Kidney (tissue), 13 donors: ENCODE measurements at regions not wholly inside any gene's neighbourhood (a gene's known extent, or its start where the extent isn't known, plus 50 kb on each side); places are given as distances from the start of the nearest gene placed in this dataset.

ENCODE experiments used
- DNase-seq, 5 donors: peaks; one replicate each; pipeline ENCODE4 v3.0.0-alpha.2; 2013 to 2020
- FAIRE-seq: peaks from 2 replicates; lab custom pipeline; 2012; peaks lifted over from hg19 to GRCh38; lab: Jason Lieb, UNC
- H3K27ac ChIP-seq, 2 donors: one replicate each; pipeline ENCODE4 v1.7.0; 2013; ENCODE audit warnings: low read depth in 2 of 2, low read length in 2 of 2, inconsistent platforms in 1 of 2
- H3K27me3 ChIP-seq: one replicate; pipeline ENCODE4 v1.7.1; 2013; ENCODE audit warnings: low read length, inconsistent platforms; ENCODE audit not compliant: control insufficient read depth, insufficient read depth
- H3K36me3 ChIP-seq, 3 donors: one replicate each; pipeline versions ENCODE4 v1.7.0 to v1.7.1; 2013; ENCODE audit warnings: low read length in 3 of 3, control low read depth in 1 of 3, inconsistent platforms in 1 of 3; ENCODE audit not compliant: insufficient read depth in 3 of 3, control insufficient read depth in 2 of 3
- H3K4me1 ChIP-seq, 3 donors: one replicate each; pipeline versions ENCODE4 v1.7.0 to v1.7.1; 2013; ENCODE audit warnings: low read length in 3 of 3, inconsistent platforms in 1 of 3, low read depth in 1 of 3; ENCODE audit not compliant: control insufficient read depth in 2 of 3, insufficient read depth in 2 of 3
- H3K4me3 ChIP-seq, 3 donors: one replicate each; pipeline versions ENCODE4 v1.7.0 to v1.8.1; 2013; ENCODE audit warnings: low read length in 3 of 3, control low read depth in 1 of 3, inconsistent platforms in 1 of 3
- H3K9ac ChIP-seq, 3 donors: one replicate each; pipeline versions ENCODE4 v1.7.0 to v1.7.1; 2013; ENCODE audit warnings: low read length in 3 of 3, control low read depth in 1 of 3, inconsistent platforms in 1 of 3
- H3K9me3 ChIP-seq, 3 donors: one replicate each; pipeline versions ENCODE4 v1.7.0 to v1.7.1; 2013; ENCODE audit warnings: low read length in 3 of 3, control low read depth in 1 of 3, inconsistent platforms in 1 of 3; ENCODE audit not compliant: control insufficient read depth in 2 of 3, insufficient read depth in 1 of 3
- intact Hi-C: fragments of 100-400 bp; cut with DNase I; formaldehyde crosslinking; loops from one replicate; pipeline ENCODE4 v1.11.1; 2022
- TF ChIP-seq, protein P1 (sequence below): IDR thresholded peaks from 3 replicates; pipeline ENCODE4 v1.5.1; 2012; ENCODE audit warnings: mild to moderate bottlenecking, moderate library complexity, borderline replicate concordance; ENCODE audit not compliant: insufficient read depth; ENCODE audit errors: extremely low read depth
- donor health status: control.
- donor health status: control.
- donor health status: control.
- donor health status: control.
- donor health status: control.
- donor health status: DM: yes; HTN: yes; CAD: no.
- donor health status: Normal renal cell carcinoma (clear cell type).

DNA sequence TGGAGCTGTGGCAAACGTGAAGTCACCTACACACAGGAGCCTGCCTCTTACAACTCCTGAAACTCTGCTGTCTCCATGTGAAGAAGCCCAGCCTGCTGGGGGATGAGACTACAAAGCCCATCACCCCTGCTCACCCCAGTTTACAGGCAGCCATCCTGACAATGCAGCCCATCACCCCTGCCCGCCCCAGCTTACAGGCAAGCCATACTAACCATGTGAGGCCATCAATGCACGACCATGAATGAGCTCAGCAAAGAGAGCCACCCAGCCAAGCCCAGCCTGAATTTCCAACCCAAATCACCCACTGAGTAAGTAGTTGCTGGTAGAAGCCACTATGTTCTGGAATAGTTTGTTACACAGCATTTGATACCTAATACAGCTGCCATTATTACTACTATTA, 185.4 kb upstream of the NSMCE3 start:
- DNase-seq (no peak), FAIRE-seq (no peak)
- H3K36me3 ChIP-seq: no peaks in the 10 kb centered on the region
- H3K9me3 ChIP-seq: no peaks in the 10 kb centered on the region
- intact Hi-C loops: no loop called here
- H3K27me3 ChIP-seq: no peaks in the 10 kb centered on the region
- H3K4me1 ChIP-seq: no peaks in the 10 kb centered on the region
- no peak overlapping the region for H3K9ac ChIP-seq
- H3K27ac ChIP-seq: no peak overlapping the region
- TF ChIP-seq, protein P1, sequence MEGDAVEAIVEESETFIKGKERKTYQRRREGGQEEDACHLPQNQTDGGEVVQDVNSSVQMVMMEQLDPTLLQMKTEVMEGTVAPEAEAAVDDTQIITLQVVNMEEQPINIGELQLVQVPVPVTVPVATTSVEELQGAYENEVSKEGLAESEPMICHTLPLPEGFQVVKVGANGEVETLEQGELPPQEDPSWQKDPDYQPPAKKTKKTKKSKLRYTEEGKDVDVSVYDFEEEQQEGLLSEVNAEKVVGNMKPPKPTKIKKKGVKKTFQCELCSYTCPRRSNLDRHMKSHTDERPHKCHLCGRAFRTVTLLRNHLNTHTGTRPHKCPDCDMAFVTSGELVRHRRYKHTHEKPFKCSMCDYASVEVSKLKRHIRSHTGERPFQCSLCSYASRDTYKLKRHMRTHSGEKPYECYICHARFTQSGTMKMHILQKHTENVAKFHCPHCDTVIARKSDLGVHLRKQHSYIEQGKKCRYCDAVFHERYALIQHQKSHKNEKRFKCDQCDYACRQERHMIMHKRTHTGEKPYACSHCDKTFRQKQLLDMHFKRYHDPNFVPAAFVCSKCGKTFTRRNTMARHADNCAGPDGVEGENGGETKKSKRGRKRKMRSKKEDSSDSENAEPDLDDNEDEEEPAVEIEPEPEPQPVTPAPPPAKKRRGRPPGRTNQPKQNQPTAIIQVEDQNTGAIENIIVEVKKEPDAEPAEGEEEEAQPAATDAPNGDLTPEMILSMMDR: no peak
- no peak overlapping the region for H3K4me3 ChIP-seq

DNA sequence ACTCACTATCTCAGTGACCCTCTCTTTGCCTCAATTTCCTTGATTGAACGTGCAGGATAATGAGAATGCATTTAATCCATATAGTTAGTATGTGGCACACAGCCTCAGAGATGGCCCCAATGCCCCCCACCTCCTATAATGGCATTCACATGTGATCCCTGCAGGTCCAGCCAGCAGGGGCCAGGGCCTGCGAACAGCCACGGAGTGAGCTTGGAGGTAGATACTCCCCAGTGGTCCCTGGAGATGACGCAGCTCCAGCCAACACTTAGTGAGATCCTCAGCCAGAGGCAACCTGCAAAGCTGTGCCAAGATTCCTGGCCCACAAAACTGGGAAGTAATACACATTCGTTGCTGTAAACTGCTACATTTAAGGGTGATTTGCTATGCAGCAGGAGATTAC, 184.9 kb upstream of the NSMCE3 start:
- Histone ChIP-seq H3K36me3 (no peaks in the 10 kb centered on the region), H3K27me3 (no peaks in the 10 kb centered on the region), H3K27ac (no peak overlapping the region), H3K9ac (no peak overlapping the region), H3K4me1 (no peaks in the 10 kb centered on the region), H3K9me3 (no peaks in the 10 kb centered on the region), H3K4me3 (no peak overlapping the region)
- intact Hi-C loops: no loop called here
- FAIRE-seq (no peak), DNase-seq (no peak)
- TF ChIP-seq, protein P1: no peak

DNA sequence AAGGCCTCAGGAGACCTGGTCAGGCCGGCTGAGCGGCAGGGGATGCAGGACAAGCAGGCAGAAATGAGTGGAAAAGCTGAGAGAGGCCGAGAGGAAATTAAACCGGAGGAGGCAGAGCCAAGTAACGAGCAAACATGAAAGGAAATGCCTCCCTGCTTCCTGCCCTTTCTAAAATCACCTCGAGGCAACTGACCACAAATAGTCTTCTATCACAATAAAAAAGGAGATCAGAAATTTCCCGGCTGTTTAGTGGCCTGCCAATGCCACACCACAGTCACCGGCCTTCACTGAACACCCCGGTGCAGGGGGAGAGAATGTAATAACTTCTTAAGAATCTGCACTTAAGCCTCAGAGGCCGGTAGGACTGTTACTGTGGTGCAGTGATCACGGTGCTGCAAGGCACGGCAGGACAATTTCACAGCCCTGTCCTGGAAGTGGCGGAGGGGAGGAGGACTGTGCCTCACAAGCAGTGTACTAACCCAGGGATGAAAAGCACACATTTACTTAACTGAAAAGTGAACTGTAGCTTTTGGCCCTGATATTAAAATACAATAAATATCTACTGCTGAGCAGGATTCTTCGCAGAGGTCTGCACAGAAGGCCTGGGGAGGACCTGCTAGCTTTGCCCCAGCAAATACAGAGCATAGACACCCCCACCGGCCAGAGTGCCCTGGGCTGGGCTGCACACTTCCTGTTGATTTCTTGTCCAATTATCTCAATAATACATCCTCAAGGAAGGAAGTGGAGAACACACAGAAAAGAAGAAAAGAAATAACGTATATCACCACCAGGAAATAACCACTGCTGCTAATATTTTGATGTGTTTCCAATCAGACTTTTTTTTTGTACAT, 183.5 kb upstream of the NSMCE3 start:
- FAIRE-seq: no peak
- intact Hi-C loops: no loop called here

More for the DNA sequence above, 183.5 kb upstream of the NSMCE3 start:
- TF ChIP-seq, protein P1: no peak
- Histone ChIP-seq H3K27ac (no peak overlapping the region), H3K9ac (no peak overlapping the region), H3K36me3 (no peaks in the 10 kb centered on the region), H3K4me3 (no peak overlapping the region), H3K4me1 (no peaks in the 10 kb centered on the region), H3K9me3 (no peaks in the 10 kb centered on the region), H3K27me3 (no peaks in the 10 kb centered on the region)
- peak in 3 of 5 donors; percentile 10 to 14 (median 11) for DNase-seq
